CD4-positive, alpha-beta T cell (primary cell): ENCODE measurements at regions not wholly inside any gene's neighbourhood (a gene's known extent, or its start where the extent isn't known, plus 50 kb on each side); places are given as distances from the start of the nearest gene placed in this dataset.

ENCODE experiments used
- ATAC-seq: fragments of 200-7000 bp; cut with Tn5 transposase; one replicate; pipeline ENCODE4 v1.10.0; 2022; ENCODE audit warnings: mild to moderate bottlenecking; ENCODE audit not compliant: poor library complexity
- CTCF ChIA-PET: fragments of 350-600 bp; sonication (Branson Sonifier 250); formaldehyde crosslinking; loops from one replicate; lab custom pipeline; 2021; ENCODE audit warnings: antibody characterized with exemption, inconsistent platforms; lab: Charles Lee
- POLR2A ChIA-PET: fragments of 350-600 bp; sonication (Branson Sonifier 250); formaldehyde crosslinking; loops from one replicate; lab custom pipeline; 2021; ENCODE audit warnings: antibody characterized with exemption, inconsistent platforms; lab: Charles Lee
- DNase-seq, 14 experiments: peaks; one replicate each; pipeline ENCODE4 v3.0.0-alpha.2; 2013 to 2020; ENCODE audit warnings: mixed read lengths in 2 of 14
- H3K27ac ChIP-seq, 2 donors: one replicate each; pipeline versions ENCODE4 v1.5.1 to v1.7.0; 2013; ENCODE audit warnings: low read length in 2 of 2, low read depth in 1 of 2, mild to moderate bottlenecking in 1 of 2
- H3K27me3 ChIP-seq, 2 experiments: 1 replicate in 1 of 2; 2 replicates in 1 of 2; pipeline versions ENCODE4 v1.6.1 to v1.7.0; 2013; ENCODE audit warnings: low read length in 2 of 2, control low read depth in 1 of 2, mild to moderate bottlenecking in 1 of 2, moderate library complexity in 1 of 2; ENCODE audit not compliant: insufficient read depth in 2 of 2, control insufficient read depth in 1 of 2
- H3K36me3 ChIP-seq: one replicate; pipeline ENCODE4 v1.6.1; 2013; ENCODE audit warnings: low read length, control low read depth; ENCODE audit not compliant: insufficient read depth
- H3K4me1 ChIP-seq: one replicate; pipeline ENCODE4 v1.6.1; 2013; ENCODE audit warnings: low read length, control low read depth; ENCODE audit not compliant: insufficient read depth
- H3K4me3 ChIP-seq: one replicate; pipeline ENCODE4 v1.5.1; 2013; ENCODE audit warnings: mild to moderate bottlenecking, low read length, moderate library complexity
- H3K9me3 ChIP-seq, 2 experiments: 1 replicate in 1 of 2; 2 replicates in 1 of 2; pipeline versions ENCODE4 v1.6.1 to v1.7.0; 2013; ENCODE audit warnings: low read length in 2 of 2, mild to moderate bottlenecking in 2 of 2, control low read depth in 1 of 2, moderate library complexity in 1 of 2; ENCODE audit not compliant: control insufficient read depth in 1 of 2, insufficient read depth in 1 of 2
- H3K27ac Mint-ChIP-seq: one replicate; pipeline ENCODE4 v1.8.0; 2020; ENCODE audit warnings: mixed read lengths
- H3K27me3 Mint-ChIP-seq: one replicate; pipeline ENCODE4 v1.8.0; 2021; ENCODE audit warnings: mixed read lengths
- H3K36me3 Mint-ChIP-seq: one replicate; pipeline ENCODE4 v1.8.0; 2021; ENCODE audit warnings: low read depth, mixed read lengths
- H3K4me1 Mint-ChIP-seq: one replicate; pipeline ENCODE4 v1.8.0; 2021; ENCODE audit warnings: low read depth, mixed read lengths
- H3K4me3 Mint-ChIP-seq: one replicate; pipeline ENCODE4 v1.8.0; 2020; ENCODE audit warnings: mild to moderate bottlenecking, mixed read lengths
- H3K9me3 Mint-ChIP-seq: one replicate; pipeline ENCODE4 v1.8.0; 2020; ENCODE audit warnings: mixed read lengths
- CTCF ChIP-seq: fragments of 200-600 bp; IDR thresholded peaks from one replicate; pipeline ENCODE4 v1.8.0; 2022; ENCODE audit warnings: antibody characterized with exemption, mild to moderate bottlenecking
- intact Hi-C, 2 experiments: fragments of 100-400 bp; cut with DNase I in 1 of 2; cut with micrococcal nuclease in 1 of 2; formaldehyde crosslinking; loops; one replicate each; pipeline versions ENCODE4 v1.15.1 to v1.9.0; 2023 to 2025; cut with DNase I, micrococcal nuclease

- Mint-ChIP-seq H3K9me3 (no peaks in the 10 kb centered on the region), H3K27ac (no peak overlapping the region), H3K36me3 (no peaks in the 10 kb centered on the region), H3K27me3 (peaks cover 24% of the 10 kb centered on the region), H3K4me3 (no peak overlapping the region), H3K4me1 (no peaks in the 10 kb centered on the region)
- CTCF ChIA-PET, result no interaction called here
- H3K27ac ChIP-seq, result no peak overlapping the region
- H3K9me3 ChIP-seq, result no peaks in the 10 kb centered on the region
- no peak for DNase-seq
- TF ChIP-seq CTCF, result no peak
- no peaks in the 10 kb centered on the region for H3K36me3 ChIP-seq
- intact Hi-C loops, result no loop called here
- H3K4me1 ChIP-seq, result no peaks in the 10 kb centered on the region
- H3K27me3 ChIP-seq, result no peaks in the 10 kb centered on the region
- ATAC-seq, result no peak
- H3K4me3 ChIP-seq, result no peak overlapping the region
- POLR2A ChIA-PET, result no interaction called here
These were observed 191.8 kb downstream of the MSX2 start for GRCh38 chr5:174916227-174916626.

- Histone ChIP-seq H3K27ac (no peak overlapping the region), H3K27me3 (peaks cover 0 to 4% of the 10 kb centered on the region in 2 experiments), H3K4me3 (no peak overlapping the region), H3K4me1 (peaks cover 3% of the 10 kb centered on the region), H3K36me3 (no peaks in the 10 kb centered on the region), H3K9me3 (no peaks in the 10 kb centered on the region)
- POLR2A ChIA-PET, result no interaction called here
- no peaks in the 10 kb centered on the region for H3K9me3 Mint-ChIP-seq
- H3K27ac Mint-ChIP-seq, result no peak overlapping the region
- CTCF ChIA-PET, result no interaction called here
- no peaks in the 10 kb centered on the region for H3K4me1 Mint-ChIP-seq
- ATAC-seq, result no peak
- H3K36me3 Mint-ChIP-seq, result no peaks in the 10 kb centered on the region
- TF ChIP-seq CTCF, result no peak
- intact Hi-C loops, result no loop called here
- H3K27me3 Mint-ChIP-seq, result peaks cover 54% of the 10 kb centered on the region
- no peak overlapping the region for H3K4me3 Mint-ChIP-seq
- no peak for DNase-seq
These were observed 186.7 kb downstream of the MSX2 start for GRCh38 chr5:174911118-174911517.

- POLR2A ChIA-PET, result no interaction called here
- Mint-ChIP-seq H3K9me3 (no peaks in the 10 kb centered on the region), H3K36me3 (no peaks in the 10 kb centered on the region), H3K4me1 (no peaks in the 10 kb centered on the region), H3K4me3 (no peak overlapping the region), H3K27ac (no peak overlapping the region), H3K27me3 (peaks cover 62% of the 10 kb centered on the region)
- H3K4me3 ChIP-seq, result no peak overlapping the region
- peak; percentile 8 to 53 (median 28) for DNase-seq
- intact Hi-C loops, result no loop called here
- no peak overlapping the region for H3K27ac ChIP-seq
- ATAC-seq, result no peak
- no peaks in the 10 kb centered on the region for H3K9me3 ChIP-seq
- peak; percentile 66 for TF ChIP-seq CTCF
- H3K27me3 ChIP-seq, result peaks cover 0 to 4% of the 10 kb centered on the region in 2 experiments
- CTCF ChIA-PET, result no interaction called here
- peaks cover 3% of the 10 kb centered on the region for H3K4me1 ChIP-seq
- H3K36me3 ChIP-seq, result no peaks in the 10 kb centered on the region
These were observed 185.9 kb downstream of the MSX2 start for GRCh38 chr5:174910245-174910737.
